ENCODE measurements at regions not wholly inside any gene's neighbourhood (a gene's known extent, or its start where the extent isn't known, plus 50 kb on each side); places are given as distances from the start of the nearest gene placed in this dataset.

- Histone ChIP-seq H3K9ac (no peak overlapping the region), H4K20me1 (no peaks in the 10 kb centered on the region), H3K9me3 (replicated peaks in 1 of 11) (no peaks in the 10 kb centered on the region), H3K4me2 (no peak overlapping the region), H3K36me3 (no peaks in the 10 kb centered on the region), H3K4me1 (no peaks in the 10 kb centered on the region), H3K27me3 (no peaks in the 10 kb centered on the region), H3K4me3 (no peak overlapping the region), H3K27ac (no peak overlapping the region)
- no peak for TF ChIP-seq Cebpa-rat (IDR thresholded peaks at IDR 0.05)
Observed at GRCh38 chr2:23220513-23221094, 164.4 kb upstream of the KLHL29 start.

GRCh38 chr2:23221236-23221635, 163.7 kb upstream of the KLHL29 start:
- H3K4me3 ChIP-seq, result no peak overlapping the region
- H4K20me1 ChIP-seq, result no peaks in the 10 kb centered on the region
- H3K4me1 ChIP-seq, result no peaks in the 10 kb centered on the region
- no peaks in the 10 kb centered on the region for H3K27me3 ChIP-seq
- no peak overlapping the region for H3K9ac ChIP-seq
- no peaks in the 10 kb centered on the region for H3K36me3 ChIP-seq
- H3K9me3 ChIP-seq (replicated peaks in 1 of 11), result no peaks in the 10 kb centered on the region
- H3K27ac ChIP-seq, result no peak overlapping the region
- H3K4me2 ChIP-seq, result no peak overlapping the region
- TF ChIP-seq Cebpa-rat (IDR thresholded peaks at IDR 0.05), result no peak

DNA sequence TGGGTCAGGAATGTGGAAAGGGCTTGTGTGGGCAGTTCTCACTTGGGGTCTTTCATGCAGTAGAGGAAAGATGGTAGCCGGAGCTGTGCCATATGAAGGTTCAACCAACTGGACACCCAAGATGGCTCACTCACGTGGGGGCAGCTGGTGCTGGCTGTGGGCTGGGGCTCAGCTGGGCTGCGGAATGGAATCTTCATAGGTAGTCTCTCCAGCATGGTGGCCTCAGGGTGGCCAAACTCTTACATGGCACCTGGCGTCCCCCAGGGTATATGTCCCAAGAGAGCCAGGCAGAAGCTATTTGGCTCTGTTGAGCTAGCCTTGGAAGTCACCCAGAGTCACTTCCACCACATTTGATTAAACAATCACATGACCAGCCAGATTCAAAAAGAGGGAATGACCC, 163.1 kb upstream of the KLHL29 start:
- Histone ChIP-seq H3K36me3 (no peaks in the 10 kb centered on the region), H3K27ac (no peak overlapping the region), H3K27me3 (no peaks in the 10 kb centered on the region), H3K4me1 (no peaks in the 10 kb centered on the region), H3K9ac (no peak overlapping the region), H4K20me1 (no peaks in the 10 kb centered on the region), H3K9me3 (replicated peaks in 1 of 11) (no peaks in the 10 kb centered on the region), H3K4me2 (no peak overlapping the region), H3K4me3 (no peak overlapping the region)
- no peak for TF ChIP-seq Cebpa-rat (IDR thresholded peaks at IDR 0.05)

GRCh38 chr2:23230885-23231284, 154.1 kb upstream of the KLHL29 start:
- no peak for TF ChIP-seq Cebpa-rat (IDR thresholded peaks at IDR 0.05)
- no peaks in the 10 kb centered on the region for H4K20me1 ChIP-seq
- H3K9me3 ChIP-seq (replicated peaks in 1 of 11), result peaks cover 0 to 10% (median 5%) of the 10 kb centered on the region in 11 experiments; a peak in 10 of 22 replicates
- H3K4me2 ChIP-seq, result no peak overlapping the region
- H3K36me3 ChIP-seq, result no peaks in the 10 kb centered on the region
- H3K27me3 ChIP-seq, result no peaks in the 10 kb centered on the region
- H3K4me1 ChIP-seq, result peaks cover 0 to 6% (median 0%) of the 10 kb centered on the region in 10 experiments; a peak in 4 of 20 replicates
- no peak overlapping the region for H3K27ac ChIP-seq
- H3K9ac ChIP-seq, result no peak overlapping the region
- H3K4me3 ChIP-seq, result no peak overlapping the region

DNA sequence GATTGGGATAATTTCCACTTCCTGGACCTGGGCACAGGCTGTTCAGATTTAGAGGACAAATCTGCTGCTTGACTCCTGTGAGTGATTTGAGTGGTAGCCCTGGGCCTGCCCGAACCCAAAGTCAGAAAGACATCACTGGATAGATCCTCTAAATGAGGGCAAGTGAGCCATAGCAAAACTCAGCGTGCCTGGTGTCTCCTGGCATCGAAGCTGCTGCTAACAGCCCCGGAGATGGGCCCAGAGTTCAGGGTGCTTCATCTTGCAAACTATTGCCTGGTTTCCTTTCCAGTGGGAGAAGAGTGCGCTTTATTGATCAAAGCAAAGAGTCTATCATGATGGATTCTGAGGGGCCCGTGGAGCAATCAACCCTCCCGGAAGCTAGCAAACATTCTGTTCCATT, 153.1 kb upstream of the KLHL29 start:
- Histone ChIP-seq H3K36me3 (no peaks in the 10 kb centered on the region), H3K27ac (no peak overlapping the region), H3K4me2 (no peak overlapping the region), H3K9me3 (replicated peaks in 1 of 11) (peaks cover 0 to 10% (median 5%) of the 10 kb centered on the region in 11 experiments; a peak in 10 of 22 replicates), H3K27me3 (no peaks in the 10 kb centered on the region), H3K4me1 (peaks cover 0 to 8% (median 0%) of the 10 kb centered on the region in 10 experiments; a peak in 4 of 20 replicates), H4K20me1 (no peaks in the 10 kb centered on the region), H3K9ac (no peak overlapping the region), H3K4me3 (no peak overlapping the region)
- no peak for TF ChIP-seq Cebpa-rat (IDR thresholded peaks at IDR 0.05)

GRCh38 chr2:23235292-23235691, 149.7 kb upstream of the KLHL29 start:
- H3K27me3 ChIP-seq, result no peaks in the 10 kb centered on the region
- H3K4me3 ChIP-seq, result no peak overlapping the region
- peaks cover 0 to 10% (median 5%) of the 10 kb centered on the region in 11 experiments; a peak in 10 of 22 replicates for H3K9me3 ChIP-seq (replicated peaks in 1 of 11)
- peak overlapping the region in 5 of 11 experiments; percentile 6 to 39 (median 32); a peak in 5 of 22 replicates for H3K4me2 ChIP-seq
- no peak overlapping the region for H3K27ac ChIP-seq
- no peaks in the 10 kb centered on the region for H4K20me1 ChIP-seq
- peaks cover 0 to 8% (median 0%) of the 10 kb centered on the region in 10 experiments; a peak in 4 of 20 replicates for H3K4me1 ChIP-seq
- no peak overlapping the region for H3K9ac ChIP-seq
- no peaks in the 10 kb centered on the region for H3K36me3 ChIP-seq
- TF ChIP-seq Cebpa-rat (IDR thresholded peaks at IDR 0.05), result no peak

GRCh38 chr2:23235736-23236135, 149.2 kb upstream of the KLHL29 start:
- Histone ChIP-seq H3K27me3 (no peaks in the 10 kb centered on the region), H4K20me1 (no peaks in the 10 kb centered on the region), H3K36me3 (no peaks in the 10 kb centered on the region), H3K9ac (no peak overlapping the region), H3K9me3 (replicated peaks in 1 of 11) (peaks cover 0 to 10% (median 4%) of the 10 kb centered on the region in 11 experiments; a peak in 10 of 22 replicates), H3K4me2 (peak overlapping the region in 5 of 11 experiments; percentile 6 to 39 (median 32); a peak in 7 of 22 replicates), H3K4me1 (peaks cover 0 to 8% (median 0%) of the 10 kb centered on the region in 10 experiments; a peak in 4 of 20 replicates), H3K27ac (no peak overlapping the region), H3K4me3 (no peak overlapping the region)
- TF ChIP-seq Cebpa-rat (IDR thresholded peaks at IDR 0.05), result no peak

DNA sequence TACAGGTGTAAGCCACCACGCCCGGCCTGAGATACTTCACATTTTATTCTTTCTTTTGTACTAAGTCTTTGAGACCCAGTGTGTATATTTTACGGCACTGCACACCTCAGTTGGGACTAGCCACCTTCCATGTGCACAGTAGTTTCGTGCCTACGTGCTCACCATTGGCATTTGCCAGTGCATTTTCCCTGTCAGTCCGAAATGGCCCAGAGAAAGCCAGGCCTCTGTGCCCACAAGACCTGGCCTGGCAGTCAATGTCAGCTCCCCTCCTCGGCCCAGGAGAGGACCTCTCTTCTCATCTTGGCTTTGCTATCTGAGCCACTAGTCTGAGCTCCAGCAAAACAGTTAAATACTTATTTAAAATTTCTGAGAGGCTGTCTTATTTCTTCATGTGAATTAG, 147.8 kb upstream of the KLHL29 start:
- TF ChIP-seq Cebpa-rat (IDR thresholded peaks at IDR 0.05), result no peak
- peaks cover 0 to 8% (median 0%) of the 10 kb centered on the region in 10 experiments; a peak in 4 of 20 replicates for H3K4me1 ChIP-seq
- H3K9me3 ChIP-seq (replicated peaks in 1 of 11), result no peaks in the 10 kb centered on the region; a peak in 1 of 22 replicates
- H3K9ac ChIP-seq, result no peak overlapping the region
- H3K27ac ChIP-seq, result no peak overlapping the region
- no peaks in the 10 kb centered on the region for H3K36me3 ChIP-seq
- H4K20me1 ChIP-seq, result no peaks in the 10 kb centered on the region
- no peaks in the 10 kb centered on the region for H3K27me3 ChIP-seq
- no peak overlapping the region for H3K4me2 ChIP-seq
- no peak overlapping the region for H3K4me3 ChIP-seq

DNA sequence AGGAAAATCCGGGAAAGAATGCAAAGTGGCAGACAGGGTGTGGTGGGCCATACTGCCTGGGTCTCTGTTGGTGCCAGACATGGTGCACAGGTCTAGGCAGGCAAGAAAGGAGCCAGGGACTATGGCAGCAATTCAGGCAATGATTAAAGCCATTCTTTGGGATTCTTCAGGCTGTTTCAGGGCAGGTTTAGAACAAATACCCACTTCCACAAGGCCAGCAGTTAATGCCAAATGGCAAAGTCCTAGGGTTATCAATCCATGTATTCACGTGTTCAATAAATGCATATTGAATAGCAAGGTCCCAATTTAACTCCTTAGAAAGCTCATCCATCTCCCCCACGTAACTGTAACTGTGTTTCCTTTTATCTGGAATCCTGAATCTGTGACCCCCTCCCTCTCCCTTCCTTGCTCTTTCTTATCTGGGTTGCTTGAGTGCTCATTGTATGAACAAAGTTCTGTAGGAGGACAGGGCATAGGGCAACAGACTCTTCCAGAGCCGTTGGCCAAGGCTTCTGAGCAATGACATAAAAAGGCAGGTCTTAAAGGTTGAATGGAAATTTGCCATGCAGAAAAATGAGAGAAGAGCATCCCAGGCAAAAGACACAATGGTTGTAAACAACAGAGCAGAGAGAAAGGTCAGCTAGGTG, 146.8 kb upstream of the KLHL29 start:
- no peaks in the 10 kb centered on the region for H3K27me3 ChIP-seq
- no peaks in the 10 kb centered on the region for H3K36me3 ChIP-seq
- H3K27ac ChIP-seq, result no peak overlapping the region
- H3K4me1 ChIP-seq, result peaks cover 0 to 8% (median 0%) of the 10 kb centered on the region in 10 experiments; a peak in 4 of 20 replicates
- no peak overlapping the region for H3K9ac ChIP-seq
- TF ChIP-seq Cebpa-rat (IDR thresholded peaks at IDR 0.05), result no peak
- H4K20me1 ChIP-seq, result no peaks in the 10 kb centered on the region
- no peaks in the 10 kb centered on the region; a peak in 1 of 22 replicates for H3K9me3 ChIP-seq (replicated peaks in 1 of 11)
- no peak overlapping the region for H3K4me2 ChIP-seq
- no peak overlapping the region for H3K4me3 ChIP-seq
